RWPE2 (cell line): ENCODE measurements at regions not wholly inside any gene's neighbourhood (a gene's known extent, or its start where the extent isn't known, plus 50 kb on each side); places are given as distances from the start of the nearest gene placed in this dataset.

Experiments used
- ATAC-seq: fragments of 200-7000 bp; cut with Tn5 transposase; 3 replicates; pipeline ENCODE4 v1.9.1; 2021; ENCODE audit warnings: low read depth
- DNase-seq: peaks from one replicate; pipeline ENCODE4 v3.0.0-alpha.2; 2020; ENCODE audit warnings: low spot score
- H3K27ac ChIP-seq: fragments of 450-650 bp; 2 replicates; pipeline ENCODE4 v1.5.1; 2017; ENCODE audit warnings: mild to moderate bottlenecking; ENCODE audit not compliant: poor library complexity, severe bottlenecking
- H3K27me3 ChIP-seq: fragments of 250-450 bp; sonication (Bioruptor Pico); 2 replicates; pipeline ENCODE4 v1.5.1; 2021; ENCODE audit warnings: mild to moderate bottlenecking, moderate library complexity; ENCODE audit not compliant: insufficient read depth, poor library complexity, severe bottlenecking
- H3K36me3 ChIP-seq: fragments of 250-450 bp; sonication (Bioruptor Pico); 2 replicates; pipeline ENCODE4 v1.5.1; 2020; ENCODE audit warnings: low read depth, mild to moderate bottlenecking, moderate library complexity
- H3K4me1 ChIP-seq: fragments of 250-450 bp; sonication (Bioruptor Pico); 2 replicates; pipeline ENCODE4 v1.5.1; 2021; ENCODE audit warnings: mild to moderate bottlenecking, moderate library complexity; ENCODE audit not compliant: insufficient read depth, poor library complexity, severe bottlenecking
- H3K4me3 ChIP-seq: fragments of 250-450 bp; sonication (Bioruptor Pico); 2 replicates; pipeline ENCODE4 v1.5.1; 2021; ENCODE audit warnings: mild to moderate bottlenecking, moderate library complexity; ENCODE audit not compliant: severe bottlenecking
- H3K9me3 ChIP-seq: fragments of 250-450 bp; sonication (Bioruptor Pico); 2 replicates; pipeline ENCODE4 v1.5.1; 2021; ENCODE audit warnings: mild to moderate bottlenecking, moderate library complexity; ENCODE audit not compliant: severe bottlenecking
- TF ChIP-seq, protein P1 (sequence below): fragments of 450-650 bp; IDR thresholded peaks from one replicate; pipeline ENCODE4 v1.5.1; 2017; ENCODE audit warnings: mild to moderate bottlenecking, moderate library complexity; ENCODE audit not compliant: poor library complexity, severe bottlenecking

DNA sequence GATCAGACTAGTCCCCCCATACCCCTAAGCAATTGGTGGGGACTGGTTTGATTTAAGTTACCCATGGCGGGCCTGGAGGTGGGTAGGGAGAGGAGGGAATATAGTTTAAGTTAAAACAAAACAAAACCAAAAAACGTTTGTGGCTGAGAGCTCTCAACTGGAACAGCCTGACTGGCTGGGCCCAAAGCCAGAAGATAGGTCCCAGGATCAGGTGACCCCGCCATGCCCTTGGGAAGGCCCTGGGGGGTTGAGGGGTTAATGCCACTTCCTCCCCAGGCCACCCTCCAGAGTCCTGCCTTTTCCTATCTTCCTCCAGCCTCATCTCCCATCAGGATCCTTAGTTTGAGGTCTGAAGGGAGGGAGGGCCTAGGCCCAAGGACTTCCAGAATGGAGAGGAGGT, 82.3 kb upstream of the LHX1 start:
- TF ChIP-seq, protein P1, sequence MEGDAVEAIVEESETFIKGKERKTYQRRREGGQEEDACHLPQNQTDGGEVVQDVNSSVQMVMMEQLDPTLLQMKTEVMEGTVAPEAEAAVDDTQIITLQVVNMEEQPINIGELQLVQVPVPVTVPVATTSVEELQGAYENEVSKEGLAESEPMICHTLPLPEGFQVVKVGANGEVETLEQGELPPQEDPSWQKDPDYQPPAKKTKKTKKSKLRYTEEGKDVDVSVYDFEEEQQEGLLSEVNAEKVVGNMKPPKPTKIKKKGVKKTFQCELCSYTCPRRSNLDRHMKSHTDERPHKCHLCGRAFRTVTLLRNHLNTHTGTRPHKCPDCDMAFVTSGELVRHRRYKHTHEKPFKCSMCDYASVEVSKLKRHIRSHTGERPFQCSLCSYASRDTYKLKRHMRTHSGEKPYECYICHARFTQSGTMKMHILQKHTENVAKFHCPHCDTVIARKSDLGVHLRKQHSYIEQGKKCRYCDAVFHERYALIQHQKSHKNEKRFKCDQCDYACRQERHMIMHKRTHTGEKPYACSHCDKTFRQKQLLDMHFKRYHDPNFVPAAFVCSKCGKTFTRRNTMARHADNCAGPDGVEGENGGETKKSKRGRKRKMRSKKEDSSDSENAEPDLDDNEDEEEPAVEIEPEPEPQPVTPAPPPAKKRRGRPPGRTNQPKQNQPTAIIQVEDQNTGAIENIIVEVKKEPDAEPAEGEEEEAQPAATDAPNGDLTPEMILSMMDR: no peak
- H3K4me1 ChIP-seq: peaks cover 49% of the 10 kb centered on the region
- no peaks in the 10 kb centered on the region for H3K9me3 ChIP-seq
- no peaks in the 10 kb centered on the region for H3K27me3 ChIP-seq
- ATAC-seq (no peak), DNase-seq (no peak)
- H3K27ac ChIP-seq: peak overlapping the region; percentile 70
- H3K36me3 ChIP-seq: no peaks in the 10 kb centered on the region
- no peak overlapping the region for H3K4me3 ChIP-seq

DNA sequence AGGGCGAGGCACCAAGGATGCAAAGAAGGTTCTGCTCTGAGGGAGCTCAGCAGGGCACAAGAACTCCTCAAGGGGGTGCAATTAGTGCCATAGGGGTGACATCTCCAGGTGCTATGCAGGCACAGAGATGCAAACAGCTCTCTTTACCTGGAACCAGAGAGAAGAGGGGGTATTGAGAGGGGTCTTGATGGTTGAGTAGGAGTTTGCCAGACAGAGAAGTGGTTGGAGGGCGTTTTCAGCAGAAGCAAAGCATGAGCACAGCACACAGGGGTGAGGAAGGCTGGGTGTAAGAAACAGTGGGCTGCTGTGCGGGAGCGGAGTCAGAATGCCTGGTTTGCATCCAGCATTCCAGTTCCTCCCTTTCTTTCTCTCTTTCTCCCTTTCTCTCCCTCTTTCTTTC, 81.8 kb upstream of the LHX1 start:
- DNase-seq (no peak), ATAC-seq (no peak)
- Histone ChIP-seq H3K9me3 (no peaks in the 10 kb centered on the region), H3K36me3 (no peaks in the 10 kb centered on the region), H3K27me3 (no peaks in the 10 kb centered on the region), H3K4me1 (peaks cover 44% of the 10 kb centered on the region), H3K4me3 (no peak overlapping the region), H3K27ac (peak overlapping the region; percentile 70)
- TF ChIP-seq, protein P1: no peak

DNA sequence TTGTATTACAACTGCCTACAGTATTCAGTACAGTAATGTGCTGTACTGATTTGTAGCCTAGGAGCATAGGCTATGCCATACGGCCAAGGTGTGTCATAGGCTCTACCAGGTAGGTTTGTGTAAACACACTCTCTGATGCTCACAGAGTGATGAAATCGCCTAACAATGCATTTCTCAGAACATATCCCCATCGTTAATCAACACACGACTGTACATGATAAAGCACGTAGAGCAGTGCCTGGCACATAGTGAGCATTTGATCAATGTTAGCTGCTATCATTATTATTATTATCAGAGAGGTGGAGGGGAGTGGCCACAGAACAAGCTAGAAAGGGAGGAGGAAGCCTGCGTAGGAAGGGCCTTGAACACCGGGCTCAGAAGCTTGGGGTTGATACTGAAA, 81.1 kb upstream of the LHX1 start:
- peaks cover 37% of the 10 kb centered on the region for H3K4me1 ChIP-seq
- no peaks in the 10 kb centered on the region for H3K9me3 ChIP-seq
- ATAC-seq: peak; percentile 91
- H3K4me3 ChIP-seq: no peak overlapping the region
- DNase-seq: no peak
- H3K36me3 ChIP-seq: no peaks in the 10 kb centered on the region
- TF ChIP-seq, protein P1: no peak
- H3K27ac ChIP-seq: peak overlapping the region; percentile 70
- H3K27me3 ChIP-seq: no peaks in the 10 kb centered on the region

DNA sequence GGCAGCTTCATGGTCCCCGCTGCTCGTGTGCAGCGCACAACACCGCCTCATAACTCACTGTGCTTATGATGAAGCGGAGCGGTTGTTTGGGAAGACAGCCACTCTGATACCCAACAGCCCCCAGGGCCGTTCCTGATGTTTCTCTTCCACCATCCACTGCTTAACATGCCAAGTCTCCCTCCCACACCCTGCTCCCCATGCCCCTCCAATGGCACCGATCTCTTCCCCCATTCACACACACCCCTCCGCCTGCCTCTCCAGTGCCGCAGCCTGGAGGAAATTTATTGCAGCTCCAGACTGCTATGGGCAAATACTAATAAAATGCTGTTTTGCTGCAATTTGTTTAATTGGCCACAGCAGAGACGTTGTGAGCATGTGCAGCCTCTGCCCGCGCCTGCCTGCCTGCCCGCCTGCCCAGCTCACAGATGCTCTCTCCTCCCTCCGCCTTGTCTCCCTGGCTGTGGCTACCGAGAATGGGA, 80.3 kb upstream of the LHX1 start:
- H3K27me3 ChIP-seq: no peaks in the 10 kb centered on the region
- H3K27ac ChIP-seq: peak overlapping the region; percentile 70
- no peak overlapping the region for H3K4me3 ChIP-seq
- DNase-seq (no peak), ATAC-seq (no peak)
- TF ChIP-seq, protein P1: no peak
- H3K4me1 ChIP-seq: peaks cover 32% of the 10 kb centered on the region
- no peaks in the 10 kb centered on the region for H3K36me3 ChIP-seq
- H3K9me3 ChIP-seq: no peaks in the 10 kb centered on the region

DNA sequence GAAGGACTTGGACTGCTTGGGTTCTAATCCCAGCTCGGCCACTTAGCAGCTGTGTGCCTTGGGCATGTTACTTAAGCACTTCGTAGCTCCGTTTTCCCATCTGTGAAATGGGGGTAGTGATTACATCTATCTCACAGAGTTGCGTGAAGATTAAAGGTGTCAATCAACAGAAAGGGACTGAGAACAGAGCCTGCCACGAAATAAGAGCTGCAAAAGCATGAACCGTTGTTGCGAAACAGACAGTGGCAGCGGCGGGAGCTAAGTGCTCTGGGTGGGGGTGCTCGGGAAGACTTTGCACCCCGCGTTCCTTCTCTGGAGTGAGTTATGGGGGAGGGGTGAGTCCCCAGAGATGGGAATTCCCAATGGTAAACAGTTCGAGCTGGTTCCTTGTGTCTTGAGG, 79.6 kb upstream of the LHX1 start:
- no peak for DNase-seq
- TF ChIP-seq, protein P1: no peak
- H3K4me3 ChIP-seq: no peak overlapping the region
- H3K27me3 ChIP-seq: no peaks in the 10 kb centered on the region
- peaks cover 32% of the 10 kb centered on the region for H3K4me1 ChIP-seq
- no peaks in the 10 kb centered on the region for H3K36me3 ChIP-seq
- H3K9me3 ChIP-seq: no peaks in the 10 kb centered on the region
- peak overlapping the region; percentile 70 for H3K27ac ChIP-seq
- no peak for ATAC-seq
